WTC11 (cell line): ENCODE measurements at regions not wholly inside any gene's neighbourhood (a gene's known extent, or its start where the extent isn't known, plus 50 kb on each side); places are given as distances from the start of the nearest gene placed in this dataset.

Source experiments
- CTCF ChIP-seq: fragments of 200-600 bp; IDR thresholded peaks from 2 replicates; pipeline ENCODE4 v1.8.0; 2022; ENCODE audit warnings: antibody characterized with exemption
- USF2 ChIP-seq: sonication (generic); formaldehyde crosslinking; IDR thresholded peaks from 2 replicates; pipeline ENCODE4 v1.8.1; 2023; ENCODE audit warnings: mild to moderate bottlenecking, missing genetic modification reagents, moderate library complexity

DNA sequence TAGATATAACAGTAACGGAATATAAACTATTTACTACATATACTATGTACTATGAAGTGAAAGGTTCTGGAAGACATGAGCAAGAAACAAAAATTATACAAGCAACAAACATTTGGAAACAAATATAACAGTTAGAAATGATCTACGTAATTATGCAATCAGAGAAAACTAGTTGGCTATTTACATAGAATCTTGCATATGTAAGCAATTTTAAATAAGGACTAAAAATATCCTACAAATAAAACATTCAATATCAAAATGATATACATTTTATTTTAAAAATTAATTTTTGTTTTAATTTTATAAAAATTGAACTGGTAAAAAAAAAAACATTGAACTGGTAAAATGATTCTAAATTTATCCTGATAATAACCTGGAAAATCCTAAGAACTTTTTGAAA, 642.5 kb upstream of the PCDH10 start:
- TF ChIP-seq CTCF (no peak), USF2 (CRISPR knock-in tag) (no peak)
